Endothelial cell (in vitro differentiated cells): ENCODE measurements at regions not wholly inside any gene's neighbourhood (a gene's known extent, or its start where the extent isn't known, plus 50 kb on each side); places are given as distances from the start of the nearest gene placed in this dataset.
"Not testable (repeated sequence)": the region's sequence is repeated elsewhere in the genome, so short reads cannot be mapped to it uniquely, and the experiment has no call there.

Experiments
- DNase-seq: peaks from one replicate; pipeline ENCODE4 v3.0.0; 2021; ENCODE audit warnings: low spot score
- H3K27ac Mint-ChIP-seq: one replicate; pipeline ENCODE4 v1.8.0; 2021; ENCODE audit warnings: mixed read lengths, inconsistent platforms; ENCODE audit not compliant: unreplicated experiment
- H3K27me3 Mint-ChIP-seq: one replicate; pipeline ENCODE4 v1.8.0; 2021; ENCODE audit warnings: mild to moderate bottlenecking, moderate library complexity, mixed read lengths, inconsistent platforms; ENCODE audit not compliant: unreplicated experiment
- H3K36me3 Mint-ChIP-seq: one replicate; pipeline ENCODE4 v1.8.0; 2021; ENCODE audit warnings: mild to moderate bottlenecking, low read depth, mixed read lengths, inconsistent platforms; ENCODE audit not compliant: unreplicated experiment
- H3K4me1 Mint-ChIP-seq: one replicate; pipeline ENCODE4 v1.8.0; 2021; ENCODE audit warnings: mild to moderate bottlenecking, mixed read lengths, inconsistent platforms; ENCODE audit not compliant: unreplicated experiment
- H3K4me3 Mint-ChIP-seq: one replicate; pipeline ENCODE4 v1.8.0; 2021; ENCODE audit warnings: mild to moderate bottlenecking, mixed read lengths, inconsistent platforms; ENCODE audit not compliant: unreplicated experiment
- H3K9me3 Mint-ChIP-seq: one replicate; pipeline ENCODE4 v1.8.0; 2021; ENCODE audit warnings: mixed read lengths, inconsistent platforms; ENCODE audit not compliant: unreplicated experiment
- CTCF ChIP-seq: fragments of 200-600 bp; sonication (generic); IDR thresholded peaks from one replicate; pipeline ENCODE4 v1.5.0; 2021; ENCODE audit warnings: antibody characterized with exemption; ENCODE audit not compliant: unreplicated experiment

- peak; percentile 21 for TF ChIP-seq CTCF
- no peak overlapping the region for H3K27ac Mint-ChIP-seq
- no peaks in the 10 kb centered on the region for H3K36me3 Mint-ChIP-seq
- H3K4me3 Mint-ChIP-seq = no peak overlapping the region
- H3K4me1 Mint-ChIP-seq = no peaks in the 10 kb centered on the region
- DNase-seq = peak; percentile 2
- H3K9me3 Mint-ChIP-seq = no peaks in the 10 kb centered on the region
- no peaks in the 10 kb centered on the region for H3K27me3 Mint-ChIP-seq
Measured at GRCh38 chrX:42290608-42291007, 367.3 kb upstream of the CASK start.

GRCh38 chrX:42289492-42290385 lies 366.4 kb upstream of the CASK start:
- Mint-ChIP-seq H3K27me3 (no peaks in the 10 kb centered on the region), H3K4me1 (no peaks in the 10 kb centered on the region), H3K27ac (no peak overlapping the region), H3K4me3 (no peak overlapping the region), H3K36me3 (no peaks in the 10 kb centered on the region), H3K9me3 (no peaks in the 10 kb centered on the region)
- no peak for DNase-seq
- no peak for TF ChIP-seq CTCF

- not testable (repeated sequence) for H3K27ac Mint-ChIP-seq, H3K9me3 Mint-ChIP-seq, H3K27me3 Mint-ChIP-seq, DNase-seq, H3K36me3 Mint-ChIP-seq, H3K4me3 Mint-ChIP-seq, H3K4me1 Mint-ChIP-seq
Measured at GRCh38 chrX:42285681-42286080, 362.3 kb upstream of the CASK start.

- Mint-ChIP-seq H3K27me3 (no peaks in the 10 kb centered on the region), H3K36me3 (no peaks in the 10 kb centered on the region)
Measured at GRCh38 chrX:42276982-42277690, 353.8 kb upstream of the CASK start.

GRCh38 chrX:42274151-42274550 lies 350.8 kb upstream of the CASK start:
- TF ChIP-seq CTCF = no peak
- no peak overlapping the region for H3K4me3 Mint-ChIP-seq
- DNase-seq = no peak
- H3K9me3 Mint-ChIP-seq = no peaks in the 10 kb centered on the region
- no peaks in the 10 kb centered on the region for H3K4me1 Mint-ChIP-seq
- H3K27me3 Mint-ChIP-seq = no peaks in the 10 kb centered on the region
- no peak overlapping the region for H3K27ac Mint-ChIP-seq
- H3K36me3 Mint-ChIP-seq = no peaks in the 10 kb centered on the region

More at GRCh38 chrX:42276982-42277690, 353.8 kb upstream of the CASK start:
- no peaks in the 10 kb centered on the region for H3K9me3 Mint-ChIP-seq
- H3K4me1 Mint-ChIP-seq = no peaks in the 10 kb centered on the region
- no peak overlapping the region for H3K4me3 Mint-ChIP-seq
- H3K27ac Mint-ChIP-seq = no peak overlapping the region
- DNase-seq = no peak
- TF ChIP-seq CTCF = no peak
